ENCODE measurements at regions not wholly inside any gene's neighbourhood (a gene's known extent, or its start where the extent isn't known, plus 50 kb on each side); places are given as distances from the start of the nearest gene placed in this dataset.

- TF ChIP-seq RFX5 (IDR thresholded peaks at IDR 0.05) (no peak), ZSCAN20 (CRISPR knock-in tag; IDR thresholded peaks at IDR 0.05) (no peak), FOXS1 (CRISPR knock-in tag; IDR thresholded peaks at IDR 0.05) (no peak), KDM1A (IDR thresholded peaks at IDR 0.05; ENCODE audit: low read depth) (no peak), FOSL2 (IDR thresholded peaks at IDR 0.05) (no peak), FOSL2 (CRISPR knock-in tag; IDR thresholded peaks at IDR 0.05) (no peak), POLR2AphosphoS2 (conservative IDR thresholded peaks at IDR 0.05; ENCODE audit: low read length) (no peak), POLR2A (IDR thresholded peaks at IDR 0.05; ENCODE audit: low read length) (no peak), PHF8 (IDR thresholded peaks at IDR 0.05; ENCODE audit: borderline replicate concordance, low read depth) (no peak), EHMT2 (IDR thresholded peaks at IDR 0.05; ENCODE audit: low read depth) (no peak)
- TF ChIP-seq, protein P1, sequence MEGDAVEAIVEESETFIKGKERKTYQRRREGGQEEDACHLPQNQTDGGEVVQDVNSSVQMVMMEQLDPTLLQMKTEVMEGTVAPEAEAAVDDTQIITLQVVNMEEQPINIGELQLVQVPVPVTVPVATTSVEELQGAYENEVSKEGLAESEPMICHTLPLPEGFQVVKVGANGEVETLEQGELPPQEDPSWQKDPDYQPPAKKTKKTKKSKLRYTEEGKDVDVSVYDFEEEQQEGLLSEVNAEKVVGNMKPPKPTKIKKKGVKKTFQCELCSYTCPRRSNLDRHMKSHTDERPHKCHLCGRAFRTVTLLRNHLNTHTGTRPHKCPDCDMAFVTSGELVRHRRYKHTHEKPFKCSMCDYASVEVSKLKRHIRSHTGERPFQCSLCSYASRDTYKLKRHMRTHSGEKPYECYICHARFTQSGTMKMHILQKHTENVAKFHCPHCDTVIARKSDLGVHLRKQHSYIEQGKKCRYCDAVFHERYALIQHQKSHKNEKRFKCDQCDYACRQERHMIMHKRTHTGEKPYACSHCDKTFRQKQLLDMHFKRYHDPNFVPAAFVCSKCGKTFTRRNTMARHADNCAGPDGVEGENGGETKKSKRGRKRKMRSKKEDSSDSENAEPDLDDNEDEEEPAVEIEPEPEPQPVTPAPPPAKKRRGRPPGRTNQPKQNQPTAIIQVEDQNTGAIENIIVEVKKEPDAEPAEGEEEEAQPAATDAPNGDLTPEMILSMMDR (IDR thresholded peaks at IDR 0.05): no peak
- TF ChIP-seq, protein P2, sequence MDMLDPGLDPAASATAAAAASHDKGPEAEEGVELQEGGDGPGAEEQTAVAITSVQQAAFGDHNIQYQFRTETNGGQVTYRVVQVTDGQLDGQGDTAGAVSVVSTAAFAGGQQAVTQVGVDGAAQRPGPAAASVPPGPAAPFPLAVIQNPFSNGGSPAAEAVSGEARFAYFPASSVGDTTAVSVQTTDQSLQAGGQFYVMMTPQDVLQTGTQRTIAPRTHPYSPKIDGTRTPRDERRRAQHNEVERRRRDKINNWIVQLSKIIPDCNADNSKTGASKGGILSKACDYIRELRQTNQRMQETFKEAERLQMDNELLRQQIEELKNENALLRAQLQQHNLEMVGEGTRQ (IDR thresholded peaks at IDR 0.05): no peak
- TF ChIP-seq, protein P3, sequence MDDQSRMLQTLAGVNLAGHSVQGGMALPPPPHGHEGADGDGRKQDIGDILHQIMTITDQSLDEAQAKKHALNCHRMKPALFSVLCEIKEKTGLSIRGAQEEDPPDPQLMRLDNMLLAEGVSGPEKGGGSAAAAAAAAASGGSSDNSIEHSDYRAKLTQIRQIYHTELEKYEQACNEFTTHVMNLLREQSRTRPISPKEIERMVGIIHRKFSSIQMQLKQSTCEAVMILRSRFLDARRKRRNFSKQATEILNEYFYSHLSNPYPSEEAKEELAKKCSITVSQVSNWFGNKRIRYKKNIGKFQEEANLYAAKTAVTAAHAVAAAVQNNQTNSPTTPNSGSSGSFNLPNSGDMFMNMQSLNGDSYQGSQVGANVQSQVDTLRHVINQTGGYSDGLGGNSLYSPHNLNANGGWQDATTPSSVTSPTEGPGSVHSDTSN (IDR thresholded peaks at IDR 0.05): no peak
- TF ChIP-seq, protein P4, sequence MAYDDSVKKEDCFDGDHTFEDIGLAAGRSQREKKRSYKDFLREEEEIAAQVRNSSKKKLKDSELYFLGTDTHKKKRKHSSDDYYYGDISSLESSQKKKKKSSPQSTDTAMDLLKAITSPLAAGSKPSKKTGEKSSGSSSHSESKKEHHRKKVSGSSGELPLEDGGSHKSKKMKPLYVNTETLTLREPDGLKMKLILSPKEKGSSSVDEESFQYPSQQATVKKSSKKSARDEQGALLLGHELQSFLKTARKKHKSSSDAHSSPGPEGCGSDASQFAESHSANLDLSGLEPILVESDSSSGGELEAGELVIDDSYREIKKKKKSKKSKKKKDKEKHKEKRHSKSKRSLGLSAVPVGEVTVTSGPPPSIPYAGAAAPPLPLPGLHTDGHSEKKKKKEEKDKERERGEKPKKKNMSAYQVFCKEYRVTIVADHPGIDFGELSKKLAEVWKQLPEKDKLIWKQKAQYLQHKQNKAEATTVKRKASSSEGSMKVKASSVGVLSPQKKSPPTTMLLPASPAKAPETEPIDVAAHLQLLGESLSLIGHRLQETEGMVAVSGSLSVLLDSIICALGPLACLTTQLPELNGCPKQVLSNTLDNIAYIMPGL (CRISPR knock-in tag; IDR thresholded peaks at IDR 0.05; ENCODE audit: borderline replicate concordance): no peak
Measured at GRCh38 chr3:137641879-137642704, 122.0 kb upstream of the SOX14 start.

Measured in A549 (cell line).